Stimulated activated CD4-positive, alpha-beta T cell treated with anti-CD3 and anti-CD28 coated beads, Interleukin-4, amount 100 ng/mL, for 4 hours (primary cell): ENCODE measurements at regions not wholly inside any gene's neighbourhood (a gene's known extent, or its start where the extent isn't known, plus 50 kb on each side); places are given as distances from the start of the nearest gene placed in this dataset.

Experiments used
- DNase-seq, 2 experiments: peaks; one replicate each; pipeline ENCODE4 v3.0.0-alpha.2; 2020

DNA sequence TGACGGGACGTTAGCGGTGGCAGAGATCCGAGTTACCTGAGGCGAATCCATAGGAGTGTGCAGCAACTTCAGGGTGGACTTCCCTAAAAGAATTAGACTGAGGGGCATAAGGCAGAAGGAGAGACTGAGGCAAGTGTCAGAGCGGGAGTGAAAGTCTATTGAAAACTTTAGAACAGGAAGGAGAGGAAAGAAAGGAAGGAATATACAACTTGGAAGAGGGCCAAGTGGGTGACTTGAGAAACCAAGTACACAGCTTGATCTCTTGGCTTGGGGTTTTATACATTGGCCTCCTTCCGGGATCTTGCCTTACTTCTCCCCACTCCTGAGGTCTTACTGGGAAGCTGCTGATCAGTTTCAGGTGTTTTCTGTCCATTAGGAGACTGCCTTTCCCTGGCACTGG lies 84.9 kb downstream of the SNX18 start:
- DNase-seq: no peak

DNA sequence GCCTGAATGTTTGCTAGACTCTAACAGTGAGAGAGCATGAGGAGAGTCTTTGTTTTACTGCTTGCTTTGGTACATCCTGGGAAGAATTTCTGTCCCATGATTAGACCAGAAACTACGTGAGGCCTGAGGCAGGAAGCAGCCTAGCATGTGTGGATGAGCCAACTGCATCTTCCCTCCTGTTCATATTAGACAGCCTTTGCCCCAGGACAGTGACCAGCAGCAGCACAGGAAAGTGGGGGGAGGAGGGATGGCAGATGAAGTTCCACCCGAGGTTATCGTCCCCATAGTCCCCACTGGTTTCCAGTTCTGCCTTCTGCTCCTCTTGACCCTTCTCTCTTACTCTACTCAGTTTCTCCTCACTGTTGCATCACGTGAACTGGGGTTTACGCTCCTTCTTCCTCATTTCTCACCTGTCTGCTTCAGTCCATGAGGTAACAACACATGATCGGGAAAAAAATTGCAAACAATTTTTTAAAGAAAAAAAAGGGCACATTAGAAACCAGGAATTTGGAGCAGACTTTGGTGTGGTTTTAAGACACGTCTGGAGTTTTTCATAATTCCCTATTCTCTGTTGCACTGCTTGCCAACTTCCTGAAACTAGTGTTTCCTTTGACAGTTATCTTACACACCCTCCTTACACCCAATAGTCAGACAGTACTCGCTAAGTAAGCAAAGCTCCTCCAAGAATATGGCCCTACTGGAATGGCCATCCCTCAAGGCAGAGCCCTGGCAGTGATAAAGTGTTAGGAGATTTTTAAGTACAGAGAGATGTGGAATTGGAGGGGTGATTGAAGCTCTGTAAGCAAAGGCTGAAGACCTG lies 84.1 kb downstream of the SNX18 start:
- no peak for DNase-seq
